HCT116 (cell line): ENCODE measurements at regions not wholly inside any gene's neighbourhood (a gene's known extent, or its start where the extent isn't known, plus 50 kb on each side); places are given as distances from the start of the nearest gene placed in this dataset.

ENCODE experiments used
- CEBPB ChIP-seq: IDR thresholded peaks from 2 replicates; pipeline ENCODE4 v1.6.1; 2012; ENCODE audit warnings: low read depth
- CTCF ChIP-seq, 3 experiments: fragments of 200-600 bp in 1 of 3; sonication (generic) in 1 of 3; IDR thresholded peaks in 2 of 3; conservative IDR thresholded peaks in 1 of 3; 2 replicates each; pipeline ENCODE4 v1.5.1; 2012 to 2017; ENCODE audit warnings: low read depth in 2 of 3, low read length in 2 of 3, antibody characterized with exemption in 1 of 3, borderline replicate concordance in 1 of 3, control low read depth in 1 of 3, mild to moderate bottlenecking in 1 of 3, mixed read lengths in 1 of 3, mixed run types in 1 of 3, moderate library complexity in 1 of 3; ENCODE audit not compliant: insufficient read depth in 1 of 3
- EZH2 ChIP-seq: fragments of 200-600 bp; sonication (generic); IDR thresholded peaks from 2 replicates; pipeline ENCODE4 v1.6.1; 2017; ENCODE audit warnings: antibody characterized with exemption, mixed run types
- MAX ChIP-seq: IDR thresholded peaks from 2 replicates; pipeline ENCODE4 v1.6.1; 2012
- POLR2A ChIP-seq: IDR thresholded peaks from 2 replicates; pipeline ENCODE4 v1.7.0; 2011; ENCODE audit warnings: borderline replicate concordance; ENCODE audit not compliant: insufficient read depth, insufficient read length; ENCODE audit errors: extremely low read depth
- RAD21 ChIP-seq: IDR thresholded peaks from 2 replicates; pipeline ENCODE4 v1.6.1; 2012; ENCODE audit warnings: low read depth, mild to moderate bottlenecking
- REST ChIP-seq: IDR thresholded peaks from 2 replicates; pipeline ENCODE4 v1.6.1; 2012; ENCODE audit warnings: low read depth
- SP1 ChIP-seq: IDR thresholded peaks from 2 replicates; pipeline ENCODE4 v1.6.1; 2012; ENCODE audit warnings: low read depth
- YY1 ChIP-seq: IDR thresholded peaks from 2 replicates; pipeline ENCODE4 v1.6.1; 2011; ENCODE audit warnings: low read length, low read depth, moderate library complexity, mild to moderate bottlenecking; ENCODE audit not compliant: insufficient replicate concordance; ENCODE audit errors: extremely low read depth
- ZFX ChIP-seq: fragments of 450-650 bp; IDR thresholded peaks from 2 replicates; pipeline ENCODE4 v1.6.1; 2017
- ZNF274 ChIP-seq: fragments of 200-500 bp; sonication (Bioruptor generic); IDR thresholded peaks from 2 replicates; pipeline ENCODE4 v1.6.1; 2014; ENCODE audit warnings: mild to moderate bottlenecking, low read depth, low read length, inconsistent platforms

GRCh38 chr13:33405371-33405770 lies 119.8 kb upstream of the STARD13 start:
- no peak for TF ChIP-seq ZFX
- no peak for TF ChIP-seq EZH2
- TF ChIP-seq RAD21, result no peak
- TF ChIP-seq CTCF (IDR thresholded peaks at IDR 0.05 in 2 of 3, conservative IDR thresholded peaks at IDR 0.05 in 1 of 3; ENCODE audit: borderline replicate concordance in 1 of 3, insufficient read depth in 1 of 3, low read depth in 2 of 3, low read length in 2 of 3), result no peak
- no peak for TF ChIP-seq CEBPB
- TF ChIP-seq SP1, result no peak
- TF ChIP-seq MAX, result no peak
- TF ChIP-seq REST, result no peak
- TF ChIP-seq YY1, result no peak
- TF ChIP-seq ZNF274, result no peak
- no peak for TF ChIP-seq POLR2A
